ENCODE measurements at regions not wholly inside any gene's neighbourhood (a gene's known extent, or its start where the extent isn't known, plus 50 kb on each side); places are given as distances from the start of the nearest gene placed in this dataset.

DNA sequence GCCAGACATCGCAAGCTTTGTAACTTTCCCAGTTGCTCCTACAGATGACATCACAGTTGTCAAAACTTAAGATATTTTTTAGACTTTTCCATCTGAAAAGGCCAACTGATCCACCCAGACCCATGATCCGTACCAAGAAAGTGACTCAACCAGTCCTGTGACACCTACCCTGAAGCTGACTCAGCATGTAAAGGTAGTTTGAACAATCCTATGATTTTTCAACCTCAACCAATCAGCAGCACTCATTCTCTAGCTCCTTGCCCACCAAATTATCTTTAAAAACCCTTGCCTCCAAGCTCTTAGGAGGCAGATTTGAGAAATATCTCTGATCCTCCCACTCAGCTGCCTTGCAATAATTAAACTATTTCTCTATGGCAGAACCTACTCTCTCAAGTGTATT, 1686.7 kb upstream of the LRRTM1 start:
- TF ChIP-seq, protein P1, sequence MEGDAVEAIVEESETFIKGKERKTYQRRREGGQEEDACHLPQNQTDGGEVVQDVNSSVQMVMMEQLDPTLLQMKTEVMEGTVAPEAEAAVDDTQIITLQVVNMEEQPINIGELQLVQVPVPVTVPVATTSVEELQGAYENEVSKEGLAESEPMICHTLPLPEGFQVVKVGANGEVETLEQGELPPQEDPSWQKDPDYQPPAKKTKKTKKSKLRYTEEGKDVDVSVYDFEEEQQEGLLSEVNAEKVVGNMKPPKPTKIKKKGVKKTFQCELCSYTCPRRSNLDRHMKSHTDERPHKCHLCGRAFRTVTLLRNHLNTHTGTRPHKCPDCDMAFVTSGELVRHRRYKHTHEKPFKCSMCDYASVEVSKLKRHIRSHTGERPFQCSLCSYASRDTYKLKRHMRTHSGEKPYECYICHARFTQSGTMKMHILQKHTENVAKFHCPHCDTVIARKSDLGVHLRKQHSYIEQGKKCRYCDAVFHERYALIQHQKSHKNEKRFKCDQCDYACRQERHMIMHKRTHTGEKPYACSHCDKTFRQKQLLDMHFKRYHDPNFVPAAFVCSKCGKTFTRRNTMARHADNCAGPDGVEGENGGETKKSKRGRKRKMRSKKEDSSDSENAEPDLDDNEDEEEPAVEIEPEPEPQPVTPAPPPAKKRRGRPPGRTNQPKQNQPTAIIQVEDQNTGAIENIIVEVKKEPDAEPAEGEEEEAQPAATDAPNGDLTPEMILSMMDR (conservative IDR thresholded peaks at IDR 0.05 in 1 of 2, IDR thresholded peaks at IDR 0.05 in 1 of 2; ENCODE audit: low read depth in 1 of 2, low read length in 2 of 2) = no peak
- TF ChIP-seq EZH2 (IDR thresholded peaks at IDR 0.05; ENCODE audit: low read length, missing control alignments) = no peak
- Histone ChIP-seq H3K27me3 (ENCODE audit: control insufficient read depth, insufficient read depth, low read length) (no peaks in the 10 kb centered on the region), H3K4me3 (replicated peaks in 1 of 4; ENCODE audit: control extremely low read depth in 1 of 4, insufficient read depth in 1 of 4, low read depth in 3 of 4, low read length in 4 of 4) (no peak overlapping the region), H3K9me3 (ENCODE audit: control insufficient read depth, insufficient read depth, low read depth, low read length) (no peaks in the 10 kb centered on the region), H3K9ac (ENCODE audit: insufficient read depth, low read length) (no peak overlapping the region), H4K20me1 (ENCODE audit: control insufficient read depth, extremely low read depth, insufficient read depth, low read length) (no peaks in the 10 kb centered on the region), H3K27ac (ENCODE audit: insufficient read depth, low read length) (no peak overlapping the region), H3K4me1 (ENCODE audit: control insufficient read depth, extremely low read depth, insufficient read depth, low read length) (no peaks in the 10 kb centered on the region), H3K36me3 (ENCODE audit: control insufficient read depth, insufficient read depth, low read length) (no peaks in the 10 kb centered on the region), H3K79me2 (ENCODE audit: control insufficient read depth, insufficient read depth, low read length) (no peaks in the 10 kb centered on the region), H2AFZ (ENCODE audit: low read length) (no peak overlapping the region), H3K4me2 (ENCODE audit: extremely low read depth, insufficient read depth, low read length) (no peak overlapping the region)
- no peak for DNase-seq (ENCODE audit: low read depth in 2 of 2)

DNA sequence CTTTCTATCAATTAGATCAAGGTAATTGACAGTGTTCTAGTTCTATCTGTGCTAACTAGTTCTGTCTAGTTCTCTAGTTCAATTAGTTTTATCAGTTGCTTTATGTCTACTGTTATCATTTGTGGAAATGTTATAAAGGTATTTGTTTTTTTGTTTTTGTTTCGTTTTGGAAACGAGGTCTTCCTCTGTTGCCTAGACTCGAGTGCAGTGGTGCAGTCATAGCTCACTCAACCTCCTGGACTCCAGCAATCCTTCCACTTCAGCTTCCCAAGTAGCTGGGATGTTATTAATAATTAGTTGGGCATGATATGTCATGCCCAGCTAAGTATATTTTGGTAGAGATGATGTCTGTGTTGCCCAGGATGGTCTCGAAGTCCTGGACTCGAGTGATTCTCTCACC, 1682.8 kb upstream of the LRRTM1 start:
- no peaks in the 10 kb centered on the region for H3K4me1 ChIP-seq (ENCODE audit: control insufficient read depth, extremely low read depth, insufficient read depth, low read length)

DNA sequence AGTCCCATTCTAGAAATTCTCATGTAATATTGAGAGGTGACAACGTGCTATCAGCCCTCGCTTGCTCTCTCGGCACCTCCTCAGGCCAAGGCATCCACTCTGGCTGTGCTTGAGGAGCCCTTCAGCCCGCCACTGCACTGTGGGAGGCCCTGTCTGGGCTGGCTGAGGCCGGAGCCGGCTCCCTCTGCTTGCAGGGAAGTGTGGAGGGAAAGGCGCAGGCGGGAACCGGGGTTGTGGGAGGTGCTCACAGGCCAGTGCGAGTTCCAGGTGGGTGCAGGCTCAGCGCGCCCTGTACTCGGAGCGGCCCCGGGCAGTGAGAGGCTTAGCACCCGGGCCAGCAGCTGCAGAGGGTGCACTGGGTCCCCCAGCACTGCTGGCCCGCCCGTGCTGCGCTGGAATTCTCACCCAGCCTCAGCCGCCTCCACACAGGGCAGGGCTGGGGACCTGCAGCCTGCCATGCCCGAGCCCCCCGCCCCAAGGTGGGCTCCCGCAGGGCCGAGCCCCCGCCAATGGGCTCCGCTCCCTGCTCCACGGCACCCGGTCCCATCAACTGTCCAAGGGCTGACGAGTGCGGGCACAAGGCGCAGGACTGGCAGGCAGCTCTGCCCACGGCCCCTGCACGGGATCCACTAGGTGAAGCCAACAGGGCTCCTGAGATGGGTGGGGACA, 1680.6 kb upstream of the LRRTM1 start:
- Histone ChIP-seq H3K4me1 (ENCODE audit: control insufficient read depth, extremely low read depth, insufficient read depth, low read length) (no peaks in the 10 kb centered on the region), H3K9me3 (ENCODE audit: control insufficient read depth, insufficient read depth, low read depth, low read length) (no peaks in the 10 kb centered on the region), H3K79me2 (ENCODE audit: control insufficient read depth, insufficient read depth, low read length) (no peaks in the 10 kb centered on the region), H3K27me3 (ENCODE audit: control insufficient read depth, insufficient read depth, low read length) (no peaks in the 10 kb centered on the region), H3K9ac (ENCODE audit: insufficient read depth, low read length) (no peak overlapping the region), H4K20me1 (ENCODE audit: control insufficient read depth, extremely low read depth, insufficient read depth, low read length) (no peaks in the 10 kb centered on the region), H2AFZ (ENCODE audit: low read length) (no peak overlapping the region), H3K27ac (ENCODE audit: insufficient read depth, low read length) (no peak overlapping the region), H3K4me2 (ENCODE audit: extremely low read depth, insufficient read depth, low read length) (no peak overlapping the region), H3K36me3 (ENCODE audit: control insufficient read depth, insufficient read depth, low read length) (no peaks in the 10 kb centered on the region), H3K4me3 (replicated peaks in 1 of 4; ENCODE audit: control extremely low read depth in 1 of 4, insufficient read depth in 1 of 4, low read depth in 3 of 4, low read length in 4 of 4) (no peak overlapping the region)
- no peak for DNase-seq (ENCODE audit: low read depth in 2 of 2)
- TF ChIP-seq, protein P1 (conservative IDR thresholded peaks at IDR 0.05 in 1 of 2, IDR thresholded peaks at IDR 0.05 in 1 of 2; ENCODE audit: low read depth in 1 of 2, low read length in 2 of 2) = no peak
- no peak for TF ChIP-seq EZH2 (IDR thresholded peaks at IDR 0.05; ENCODE audit: low read length, missing control alignments)

More for the DNA sequence above, 1682.8 kb upstream of the LRRTM1 start:
- Histone ChIP-seq H2AFZ (ENCODE audit: low read length) (no peak overlapping the region), H3K9ac (ENCODE audit: insufficient read depth, low read length) (no peak overlapping the region), H3K4me3 (replicated peaks in 1 of 4; ENCODE audit: control extremely low read depth in 1 of 4, insufficient read depth in 1 of 4, low read depth in 3 of 4, low read length in 4 of 4) (no peak overlapping the region), H3K27ac (ENCODE audit: insufficient read depth, low read length) (no peak overlapping the region), H3K27me3 (ENCODE audit: control insufficient read depth, insufficient read depth, low read length) (no peaks in the 10 kb centered on the region), H3K79me2 (ENCODE audit: control insufficient read depth, insufficient read depth, low read length) (no peaks in the 10 kb centered on the region), H3K4me2 (ENCODE audit: extremely low read depth, insufficient read depth, low read length) (no peak overlapping the region), H4K20me1 (ENCODE audit: control insufficient read depth, extremely low read depth, insufficient read depth, low read length) (no peaks in the 10 kb centered on the region), H3K36me3 (ENCODE audit: control insufficient read depth, insufficient read depth, low read length) (no peaks in the 10 kb centered on the region), H3K9me3 (ENCODE audit: control insufficient read depth, insufficient read depth, low read depth, low read length) (no peaks in the 10 kb centered on the region)
- TF ChIP-seq, protein P1 (conservative IDR thresholded peaks at IDR 0.05 in 1 of 2, IDR thresholded peaks at IDR 0.05 in 1 of 2; ENCODE audit: low read depth in 1 of 2, low read length in 2 of 2) = no peak
- no peak for TF ChIP-seq EZH2 (IDR thresholded peaks at IDR 0.05; ENCODE audit: low read length, missing control alignments)
- DNase-seq (ENCODE audit: low read depth in 2 of 2) = no peak

Data from fibroblast of lung (primary cell).